Bone marrow (tissue), 2 donors: ENCODE measurements at regions not wholly inside any gene's neighbourhood (a gene's known extent, or its start where the extent isn't known, plus 50 kb on each side); places are given as distances from the start of the nearest gene placed in this dataset.
"Not testable (repeated sequence)": the region's sequence is repeated elsewhere in the genome, so short reads cannot be mapped to it uniquely, and the experiment has no call there.

ENCODE experiments used
- DNase-seq, 2 donors: peaks; one replicate each; lab custom pipeline; 2025; lab: John Stamatoyannopoulos, UW

DNA sequence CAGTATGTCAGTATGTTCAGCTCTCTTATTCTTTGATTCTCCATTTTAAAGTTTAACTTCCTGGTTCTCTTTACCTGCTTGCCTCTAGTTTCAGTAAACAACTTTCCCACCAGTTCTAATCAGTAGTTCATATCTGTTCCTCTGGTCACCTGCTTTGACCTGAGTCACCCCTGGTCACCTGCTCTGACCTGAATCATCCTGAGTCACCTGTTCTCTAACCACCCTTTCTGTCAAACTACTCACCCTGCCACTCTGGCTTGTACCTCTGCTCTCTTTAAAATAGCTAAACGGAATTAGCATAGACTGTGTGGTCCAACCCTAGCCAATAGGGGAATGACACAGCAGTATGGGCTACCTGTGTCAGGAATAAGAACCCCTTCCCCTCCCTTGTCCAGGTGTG, 62.0 kb upstream of the NREP start:
- not testable (repeated sequence) for DNase-seq

DNA sequence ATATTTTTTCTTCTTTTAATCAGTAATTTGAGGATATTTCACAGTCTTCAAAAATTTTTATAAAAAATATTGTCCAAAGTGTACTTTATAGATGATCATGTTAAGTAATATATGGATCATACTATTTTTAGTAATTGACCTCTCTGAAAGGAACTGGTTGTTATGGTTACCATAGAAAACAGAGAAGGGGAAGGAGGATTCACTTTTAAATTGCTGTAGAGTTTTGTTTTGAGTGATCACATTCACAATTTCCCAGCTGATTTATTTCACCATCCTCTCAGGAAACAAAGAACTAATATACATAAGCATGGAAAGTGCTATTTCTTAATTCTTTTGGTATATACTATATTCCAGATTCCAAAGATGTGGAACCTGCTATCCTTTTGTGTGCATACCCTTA, 56.5 kb upstream of the NREP start:
- DNase-seq, result no peak

DNA sequence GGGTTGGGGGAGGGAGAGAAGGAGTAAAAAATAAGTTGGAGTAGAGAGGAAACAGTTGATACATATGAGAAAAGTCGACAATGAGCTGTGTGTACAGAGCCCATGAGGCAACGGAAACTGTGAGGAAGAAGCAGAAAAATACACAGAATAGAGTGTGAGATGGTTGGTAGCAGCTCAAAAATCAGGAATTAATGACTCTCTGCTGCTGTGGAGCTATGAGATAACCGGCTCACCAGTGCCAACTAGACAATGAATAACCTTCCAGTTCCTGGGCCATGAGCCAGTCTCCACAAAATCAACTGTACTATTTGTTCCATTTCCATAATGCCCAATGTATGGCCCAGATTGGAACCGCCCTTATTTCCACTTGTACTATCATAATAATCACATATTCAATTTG, 53.1 kb upstream of the NREP start:
- no peak for DNase-seq
